ENCODE measurements at regions not wholly inside any gene's neighbourhood (a gene's known extent, or its start where the extent isn't known, plus 50 kb on each side); places are given as distances from the start of the nearest gene placed in this dataset.
"Not testable (repeated sequence)": the region's sequence is repeated elsewhere in the genome, so short reads cannot be mapped to it uniquely, and the experiment has no call there.

- DNase-seq: not testable (repeated sequence)
These were observed 133.4 kb upstream of the KCNJ18 start for GRCh38 chr17:21558921-21559320.

- no peak for DNase-seq
These were observed 128.1 kb upstream of the KCNJ18 start for GRCh38 chr17:21564262-21564661.

- not testable (repeated sequence) for DNase-seq
These were observed 127.6 kb upstream of the KCNJ18 start for GRCh38 chr17:21564757-21565156.

- DNase-seq: not testable (repeated sequence)
These were observed 121.9 kb upstream of the KCNJ18 start for GRCh38 chr17:21570427-21570826.

- not testable (repeated sequence) for DNase-seq
These were observed 120.2 kb upstream of the KCNJ18 start for GRCh38 chr17:21572148-21572547.

- not testable (repeated sequence) for DNase-seq
These were observed 118.9 kb upstream of the KCNJ18 start for GRCh38 chr17:21573271-21573960.

GRCh38 chr17:21573961-21574610 is 118.2 kb upstream of the KCNJ18 start:
- DNase-seq: peak; percentile 32

GRCh38 chr17:21574611-21575255 is 117.6 kb upstream of the KCNJ18 start:
- not testable (repeated sequence) for DNase-seq

- DNase-seq: not testable (repeated sequence)
These were observed 113.5 kb upstream of the KCNJ18 start for GRCh38 chr17:21578783-21579182.

- no peak for DNase-seq
These were observed 99.5 kb upstream of the KCNJ18 start for GRCh38 chr17:21592774-21593173.

- DNase-seq: not testable (repeated sequence)
These were observed 98.7 kb upstream of the KCNJ18 start for GRCh38 chr17:21593452-21594105.

GRCh38 chr17:21595086-21595485 is 97.2 kb upstream of the KCNJ18 start:
- DNase-seq: no peak

GRCh38 chr17:21602176-21602575 is 90.1 kb upstream of the KCNJ18 start:
- no peak for DNase-seq

GRCh38 chr17:21603292-21603691 is 89.0 kb upstream of the KCNJ18 start:
- DNase-seq: not testable (repeated sequence)

- DNase-seq: not testable (repeated sequence)
These were observed 80.9 kb upstream of the KCNJ18 start for GRCh38 chr17:21611443-21611842.

GRCh38 chr17:21612123-21613070 is 79.9 kb upstream of the KCNJ18 start:
- not testable (repeated sequence) for DNase-seq

- no peak for DNase-seq
These were observed 79.3 kb upstream of the KCNJ18 start for GRCh38 chr17:21613071-21613429.

GRCh38 chr17:21626987-21627386 is 65.3 kb upstream of the KCNJ18 start:
- DNase-seq: not testable (repeated sequence)
